ENCODE measurements at regions not wholly inside any gene's neighbourhood (a gene's known extent, or its start where the extent isn't known, plus 50 kb on each side); places are given as distances from the start of the nearest gene placed in this dataset.

GRCh38 chr5:164597293-164597900 is 1092.0 kb downstream of the MAT2B start:
- Mint-ChIP-seq H3K36me3 (ENCODE audit: insufficient read depth) (no peaks in the 10 kb centered on the region), H3K4me3 (ENCODE audit: low read depth) (no peak overlapping the region), H3K27ac (no peak overlapping the region), H3K4me1 (ENCODE audit: low read depth) (peaks cover 1% of the 10 kb centered on the region), H3K27me3 (no peaks in the 10 kb centered on the region), H3K9me3 (ENCODE audit: low read depth) (peaks cover 4% of the 10 kb centered on the region)
- no peak for DNase-seq (ENCODE audit: low spot score, unreplicated experiment)
- TF ChIP-seq CTCF (IDR thresholded peaks at IDR 0.05; ENCODE audit: unreplicated experiment), result peak; percentile 50

GRCh38 chr5:164600274-164600673 is 1094.9 kb downstream of the MAT2B start:
- H3K9me3 Mint-ChIP-seq (ENCODE audit: low read depth), result peaks cover 4% of the 10 kb centered on the region
- no peak for TF ChIP-seq CTCF (IDR thresholded peaks at IDR 0.05; ENCODE audit: unreplicated experiment)
- H3K27me3 Mint-ChIP-seq, result no peaks in the 10 kb centered on the region
- peaks cover 1% of the 10 kb centered on the region for H3K4me1 Mint-ChIP-seq (ENCODE audit: low read depth)
- DNase-seq (ENCODE audit: low spot score, unreplicated experiment), result no peak
- H3K4me3 Mint-ChIP-seq (ENCODE audit: low read depth), result no peak overlapping the region
- no peak overlapping the region for H3K27ac Mint-ChIP-seq
- no peaks in the 10 kb centered on the region for H3K36me3 Mint-ChIP-seq (ENCODE audit: insufficient read depth)

- Mint-ChIP-seq H3K27me3 (no peaks in the 10 kb centered on the region), H3K9me3 (ENCODE audit: low read depth) (peaks cover 4% of the 10 kb centered on the region), H3K4me3 (ENCODE audit: low read depth) (no peak overlapping the region), H3K4me1 (ENCODE audit: low read depth) (no peaks in the 10 kb centered on the region), H3K27ac (no peak overlapping the region), H3K36me3 (ENCODE audit: insufficient read depth) (no peaks in the 10 kb centered on the region)
- DNase-seq (ENCODE audit: low spot score, unreplicated experiment), result no peak
- TF ChIP-seq CTCF (IDR thresholded peaks at IDR 0.05; ENCODE audit: unreplicated experiment), result no peak
Observed at GRCh38 chr5:164600929-164601535, 1095.6 kb downstream of the MAT2B start.

GRCh38 chr5:164608507-164608906 is 1103.1 kb downstream of the MAT2B start:
- DNase-seq (ENCODE audit: low spot score, unreplicated experiment), result no peak
- Mint-ChIP-seq H3K27me3 (no peaks in the 10 kb centered on the region), H3K27ac (no peak overlapping the region), H3K36me3 (ENCODE audit: insufficient read depth) (peaks cover 3% of the 10 kb centered on the region), H3K9me3 (ENCODE audit: low read depth) (peaks cover 8% of the 10 kb centered on the region), H3K4me3 (ENCODE audit: low read depth) (no peak overlapping the region), H3K4me1 (ENCODE audit: low read depth) (no peaks in the 10 kb centered on the region)
- no peak for TF ChIP-seq CTCF (IDR thresholded peaks at IDR 0.05; ENCODE audit: unreplicated experiment)

GRCh38 chr5:164610374-164610773 is 1105.0 kb downstream of the MAT2B start:
- Mint-ChIP-seq H3K9me3 (ENCODE audit: low read depth) (peaks cover 8% of the 10 kb centered on the region), H3K4me1 (ENCODE audit: low read depth) (no peaks in the 10 kb centered on the region), H3K4me3 (ENCODE audit: low read depth) (no peak overlapping the region), H3K36me3 (ENCODE audit: insufficient read depth) (peaks cover 3% of the 10 kb centered on the region), H3K27me3 (no peaks in the 10 kb centered on the region), H3K27ac (no peak overlapping the region)
- no peak for TF ChIP-seq CTCF (IDR thresholded peaks at IDR 0.05; ENCODE audit: unreplicated experiment)
- no peak for DNase-seq (ENCODE audit: low spot score, unreplicated experiment)
